Cerebellar nuclear complex (tissue), 1 donor: ENCODE measurements at regions not wholly inside any gene's neighbourhood (a gene's known extent, or its start where the extent isn't known, plus 50 kb on each side); places are given as distances from the start of the nearest gene placed in this dataset.

Experiments used
- DNase-seq, 2 experiments: peaks; one replicate each; lab custom pipeline; 2025; lab: John Stamatoyannopoulos, UW

- DNase-seq: no peak
Measured at GRCh38 chrX:39331082-39331704, 529.9 kb downstream of the MID1IP1 start.

- DNase-seq: no peak
Measured at GRCh38 chrX:39333451-39333850, 532.2 kb downstream of the MID1IP1 start.

GRCh38 chrX:39335513-39336235, 534.4 kb downstream of the MID1IP1 start:
- DNase-seq: no peak

- no peak for DNase-seq
Measured at GRCh38 chrX:39336671-39337311, 535.5 kb downstream of the MID1IP1 start.

GRCh38 chrX:39337451-39337850, 536.2 kb downstream of the MID1IP1 start:
- DNase-seq: no peak

- DNase-seq: no peak
Measured at GRCh38 chrX:39338583-39338982, 537.3 kb downstream of the MID1IP1 start.

GRCh38 chrX:39356119-39356807, 555.0 kb downstream of the MID1IP1 start:
- DNase-seq: no peak

- DNase-seq: no peak
Measured at GRCh38 chrX:39360101-39360500, 558.8 kb downstream of the MID1IP1 start.

- DNase-seq: no peak
Measured at GRCh38 chrX:39361736-39362135, 560.5 kb downstream of the MID1IP1 start.

- DNase-seq: no peak
Measured at GRCh38 chrX:39367416-39367815, 566.2 kb downstream of the MID1IP1 start.

GRCh38 chrX:39372115-39372514, 570.9 kb downstream of the MID1IP1 start:
- no peak for DNase-seq

GRCh38 chrX:39377157-39377556, 575.9 kb downstream of the MID1IP1 start:
- DNase-seq: no peak

- DNase-seq: no peak
Measured at GRCh38 chrX:39377773-39378172, 576.5 kb downstream of the MID1IP1 start.

GRCh38 chrX:39381422-39381821, 580.2 kb downstream of the MID1IP1 start:
- DNase-seq: no peak

- DNase-seq: no peak
Measured at GRCh38 chrX:39384996-39385395, 583.7 kb downstream of the MID1IP1 start.

- DNase-seq: no peak
Measured at GRCh38 chrX:39388730-39389129, 587.5 kb downstream of the MID1IP1 start.

GRCh38 chrX:39396358-39396995, 595.2 kb downstream of the MID1IP1 start:
- DNase-seq: peak in 1 of 2 experiments; percentile 18

GRCh38 chrX:39397561-39398199, 596.4 kb downstream of the MID1IP1 start:
- DNase-seq: no peak

GRCh38 chrX:39398215-39398962, 597.1 kb downstream of the MID1IP1 start:
- DNase-seq: no peak

- no peak for DNase-seq
Measured at GRCh38 chrX:39398963-39399261, 597.7 kb downstream of the MID1IP1 start.

GRCh38 chrX:39399387-39399786, 598.1 kb downstream of the MID1IP1 start:
- DNase-seq: no peak
